ENCODE measurements at regions not wholly inside any gene's neighbourhood (a gene's known extent, or its start where the extent isn't known, plus 50 kb on each side); places are given as distances from the start of the nearest gene placed in this dataset.
"Not testable (repeated sequence)": the region's sequence is repeated elsewhere in the genome, so short reads cannot be mapped to it uniquely, and the experiment has no call there.

DNA sequence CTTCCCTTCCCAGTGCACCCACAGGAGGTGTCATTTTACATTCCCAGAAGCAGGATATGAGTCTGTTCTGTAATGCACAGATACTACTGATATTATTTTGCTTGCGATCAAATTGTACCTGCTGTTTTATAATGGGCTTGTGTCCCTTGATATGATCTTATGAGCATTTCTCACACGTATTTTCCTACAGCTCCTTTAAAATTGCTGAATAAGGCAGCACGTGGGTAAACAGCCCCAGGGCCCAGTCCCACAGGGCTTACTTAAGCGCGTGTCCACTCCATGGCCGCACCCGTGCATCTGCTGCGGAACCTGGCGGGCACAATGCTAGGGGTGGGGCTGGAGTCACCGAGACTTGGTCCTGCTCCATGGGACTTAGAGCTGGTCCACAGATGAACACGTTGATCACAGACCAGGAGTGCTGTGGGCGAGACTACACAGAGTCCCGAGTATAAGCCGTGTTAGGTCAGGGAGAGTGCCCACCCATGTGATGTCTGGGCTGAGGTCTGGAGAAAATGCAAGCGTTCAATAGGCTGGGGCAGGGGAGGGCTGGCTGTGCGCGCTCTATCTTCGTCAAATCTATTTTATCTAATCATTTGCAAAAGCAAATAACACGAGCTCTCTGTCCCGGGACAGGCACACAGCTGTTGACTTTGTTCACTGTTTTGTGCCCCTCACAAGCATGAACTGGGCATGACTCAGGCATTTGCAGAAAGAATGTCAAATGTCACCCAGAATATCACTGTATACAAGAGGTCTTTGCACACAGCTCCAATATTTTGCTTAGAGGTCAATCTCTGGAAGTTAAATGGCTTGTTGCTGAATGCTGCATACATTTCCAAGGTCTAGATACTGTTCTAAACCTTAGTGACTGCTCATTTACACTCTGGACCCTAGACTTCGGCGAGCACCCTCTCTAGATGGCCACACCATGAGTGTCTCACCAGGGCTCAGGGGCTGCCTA is 119.3 kb downstream of the CRYAA start:
- no peak for DNase-seq (ENCODE audit: low spot score)

- no peak for DNase-seq (ENCODE audit: low spot score)
Observed at GRCh38 chr21:43287111-43287760, 118.4 kb downstream of the CRYAA start.

DNA sequence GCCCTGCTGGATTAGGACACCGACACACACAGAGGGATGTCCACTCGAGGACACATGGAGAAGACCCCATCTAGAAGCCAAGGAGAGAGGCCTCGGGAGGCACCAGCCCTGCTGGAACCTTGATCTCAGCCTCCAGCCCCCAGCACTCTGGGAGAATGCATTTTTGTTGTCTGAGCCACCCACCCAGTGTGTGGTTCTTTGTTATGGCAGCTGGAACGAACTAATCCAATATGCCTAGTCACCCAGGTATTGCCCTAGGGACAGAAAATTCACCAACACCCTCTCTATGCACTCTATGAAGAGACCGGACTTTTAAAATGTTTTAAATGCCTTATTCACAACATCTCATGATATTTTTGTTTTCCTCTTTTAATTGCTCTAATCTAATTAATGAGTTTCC is 117.4 kb downstream of the CRYAA start:
- no peak for DNase-seq (ENCODE audit: low spot score)

GRCh38 chr21:43284700-43285099 is 115.9 kb downstream of the CRYAA start:
- DNase-seq (ENCODE audit: low spot score), result no peak

DNA sequence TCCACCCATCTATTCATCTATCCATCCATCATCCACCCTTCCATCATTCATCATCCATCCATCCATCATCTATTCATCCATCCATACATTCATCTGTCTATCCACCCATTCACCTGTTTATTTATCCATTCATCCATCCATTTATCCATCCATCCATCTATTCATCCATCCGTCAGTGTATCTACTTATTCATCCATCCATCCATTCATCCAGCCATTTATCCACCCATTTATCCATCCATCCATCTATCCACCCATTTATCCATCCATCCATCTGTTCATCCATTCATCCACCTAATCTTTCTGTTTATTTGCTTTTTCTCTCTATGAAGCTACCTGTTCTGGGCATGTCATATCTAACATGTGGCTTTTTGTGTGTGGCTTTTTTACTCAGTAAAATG is 115.4 kb downstream of the CRYAA start:
- no peak for DNase-seq (ENCODE audit: low spot score)

- not testable (repeated sequence) for DNase-seq (ENCODE audit: low spot score)
Observed at GRCh38 chr21:43283925-43284221, 115.1 kb downstream of the CRYAA start.

DNA sequence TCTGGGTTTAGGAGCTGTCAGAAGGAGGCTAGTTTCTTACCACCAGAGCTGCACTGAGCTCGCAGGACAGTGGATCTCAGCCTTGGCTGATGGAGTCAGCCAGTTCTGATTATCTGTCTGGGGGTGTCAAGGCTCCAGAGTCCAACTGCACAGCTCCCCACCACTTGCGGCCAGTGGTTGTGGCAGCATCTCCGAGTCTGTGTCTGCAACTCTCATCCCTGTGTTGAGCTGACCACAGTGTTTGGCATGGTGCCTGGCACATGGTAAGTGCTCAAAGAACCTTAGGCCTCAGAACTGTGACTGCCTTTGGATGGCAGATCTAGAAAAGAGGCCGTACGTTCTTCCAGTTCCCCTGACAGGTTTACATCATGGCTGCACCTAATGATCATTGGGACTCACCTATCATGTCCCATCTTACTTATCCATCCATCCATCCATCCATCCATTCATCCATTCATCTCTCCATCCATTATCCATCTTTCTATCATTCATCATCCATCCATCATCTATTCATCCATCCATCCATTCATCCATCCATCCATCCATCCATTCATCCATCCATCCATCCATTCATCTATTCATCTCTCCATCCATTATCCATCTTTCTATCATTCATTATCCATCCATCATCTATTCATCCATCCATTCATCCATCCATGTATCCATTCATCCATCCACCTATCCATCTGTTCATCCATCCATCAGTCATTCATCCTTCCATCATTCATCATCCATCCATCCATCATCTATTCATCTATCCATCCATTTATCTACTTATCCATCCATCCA is 114.5 kb downstream of the CRYAA start:
- DNase-seq (ENCODE audit: low spot score), result no peak

- DNase-seq (ENCODE audit: low spot score), result no peak
Observed at GRCh38 chr21:43282358-43283120, 113.7 kb downstream of the CRYAA start.

GRCh38 chr21:43281661-43282357 is 113.0 kb downstream of the CRYAA start:
- no peak for DNase-seq (ENCODE audit: low spot score)

DNA sequence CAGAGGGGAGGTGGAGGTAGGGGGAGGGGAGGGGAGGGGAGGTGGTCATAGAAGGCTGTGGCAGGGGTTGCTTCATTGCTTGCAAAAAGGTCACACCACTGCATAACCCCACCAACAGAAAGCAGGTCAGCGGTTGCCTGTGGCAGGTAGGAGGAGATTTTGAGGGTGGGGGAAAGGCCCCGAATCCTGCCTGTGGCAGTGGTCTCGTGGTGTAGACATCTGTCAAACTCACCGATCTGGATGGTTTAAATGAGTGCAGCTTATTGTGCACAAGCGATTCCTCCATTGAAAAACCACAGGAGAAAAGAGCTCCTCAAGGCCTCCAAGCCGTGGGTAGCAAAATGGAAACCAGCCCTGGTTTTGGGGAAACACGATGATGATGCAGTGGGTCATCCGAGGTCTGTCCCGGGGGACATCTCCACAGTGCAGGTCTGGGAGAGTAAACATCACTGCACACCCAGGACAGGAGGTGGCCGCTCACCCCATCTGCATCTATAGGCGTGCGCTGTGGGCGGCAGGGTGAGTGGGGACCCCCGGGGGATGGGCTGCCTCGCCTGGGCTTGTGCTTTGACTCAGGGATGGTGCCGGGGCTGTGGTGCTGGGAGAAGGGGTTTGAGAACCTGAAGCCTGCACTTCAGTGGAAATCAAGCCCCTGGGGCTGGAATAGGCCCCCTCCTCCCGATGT is 112.3 kb downstream of the CRYAA start:
- DNase-seq (ENCODE audit: low spot score), result no peak

- no peak for DNase-seq (ENCODE audit: low spot score)
Observed at GRCh38 chr21:43279578-43279894, 110.7 kb downstream of the CRYAA start.

DNA sequence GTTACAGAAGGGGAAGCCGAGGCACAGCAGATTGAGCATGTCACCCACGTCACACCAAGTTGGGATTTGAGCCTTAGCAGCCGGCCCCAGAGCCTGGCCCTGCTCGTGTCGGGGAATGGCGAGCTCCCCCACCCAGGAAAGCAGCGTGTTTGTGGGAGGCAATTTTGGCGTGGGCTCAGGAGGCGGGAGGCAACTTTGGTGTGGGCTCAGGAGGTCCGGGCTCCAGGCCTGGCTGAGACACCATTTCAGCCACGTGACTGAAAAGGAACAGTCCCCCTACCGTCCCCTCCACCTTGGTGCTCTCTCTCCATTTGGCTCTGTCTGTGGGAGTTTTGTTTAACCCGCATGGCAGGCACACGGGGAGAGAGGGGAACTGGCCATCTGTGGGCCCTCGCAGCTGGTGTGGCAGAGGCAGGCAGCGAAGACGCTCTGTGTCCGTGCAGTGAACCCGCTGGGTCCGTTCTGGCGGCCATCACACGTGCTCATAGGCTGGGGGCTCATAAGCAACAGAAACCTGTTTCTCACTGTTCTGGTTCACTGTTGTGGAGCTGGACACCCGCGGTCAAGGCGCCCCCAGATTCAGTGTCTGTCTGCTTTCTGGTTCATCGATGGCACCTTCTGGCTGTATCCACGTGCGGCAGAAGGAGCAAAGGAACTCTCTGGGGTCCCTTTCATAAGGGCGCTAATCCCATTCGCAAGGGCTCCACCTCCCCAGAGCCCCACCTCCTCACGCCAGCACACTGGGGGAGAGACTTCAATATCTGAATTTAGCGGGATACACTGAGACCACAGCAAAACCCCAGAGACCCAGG is 110.2 kb downstream of the CRYAA start:
- DNase-seq (ENCODE audit: low spot score), result no peak

DNA sequence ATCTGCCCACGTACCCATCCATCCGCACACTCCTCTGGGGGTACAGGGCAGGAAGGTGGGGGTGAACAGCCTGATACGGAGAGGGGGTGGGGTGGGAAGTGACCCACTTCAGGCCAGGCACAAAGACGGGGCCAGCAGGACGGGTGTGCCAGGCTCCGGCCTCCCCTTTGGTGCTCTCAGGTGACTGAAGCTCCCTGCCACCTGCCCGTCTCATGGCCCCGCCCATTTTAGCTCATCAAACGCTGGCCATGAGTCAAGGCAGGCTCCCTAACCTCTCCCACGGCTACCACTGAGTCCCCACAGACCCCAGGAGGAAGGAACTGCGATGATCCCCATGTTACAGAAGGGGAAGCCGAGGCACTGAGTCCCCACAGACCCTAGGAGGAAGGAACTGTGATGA is 109.6 kb downstream of the CRYAA start:
- DNase-seq (ENCODE audit: low spot score), result no peak

DNA sequence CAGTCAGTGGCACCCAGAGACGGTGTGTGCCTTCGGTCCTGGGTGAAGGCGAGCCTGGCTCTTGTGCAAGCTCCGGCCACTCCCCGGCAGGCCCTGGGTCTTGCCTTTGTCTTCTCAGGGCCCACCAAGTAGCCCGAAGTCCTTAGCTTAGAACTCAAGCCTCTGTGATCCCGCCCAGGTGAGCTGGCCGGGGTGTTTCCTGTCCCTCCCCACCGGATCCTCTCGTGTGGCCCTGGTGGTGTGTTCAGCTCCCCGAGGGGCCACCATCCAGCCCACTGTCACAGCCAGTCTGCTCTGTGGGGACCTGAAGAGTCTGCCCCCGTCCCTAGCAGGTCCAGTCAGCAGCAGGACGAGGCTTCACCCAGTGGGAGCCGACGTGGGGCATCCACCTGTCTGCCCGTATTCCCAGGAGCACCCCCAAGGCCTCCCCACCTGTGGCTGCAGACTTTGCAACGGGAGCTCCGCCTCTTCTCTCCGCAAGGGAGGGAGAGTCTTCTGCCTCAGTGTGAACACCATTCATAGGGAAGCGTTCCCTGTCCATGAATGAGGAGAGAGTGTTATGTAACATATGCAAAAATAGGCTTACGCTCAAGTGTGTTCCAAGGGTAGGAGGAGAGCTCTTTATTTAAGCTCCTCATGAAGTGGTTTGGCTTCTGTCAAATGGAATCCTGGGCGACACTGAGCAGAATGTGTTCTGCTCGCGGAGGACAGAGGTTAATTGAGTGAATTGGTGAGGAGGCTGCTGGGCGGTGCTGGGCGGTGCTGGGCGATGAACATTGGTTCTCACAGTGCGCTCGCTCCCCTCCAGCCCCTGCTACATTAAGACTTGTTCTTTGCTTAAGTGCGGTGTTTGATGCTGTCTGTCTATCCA is 108.9 kb downstream of the CRYAA start:
- DNase-seq (ENCODE audit: low spot score), result no peak

DNA sequence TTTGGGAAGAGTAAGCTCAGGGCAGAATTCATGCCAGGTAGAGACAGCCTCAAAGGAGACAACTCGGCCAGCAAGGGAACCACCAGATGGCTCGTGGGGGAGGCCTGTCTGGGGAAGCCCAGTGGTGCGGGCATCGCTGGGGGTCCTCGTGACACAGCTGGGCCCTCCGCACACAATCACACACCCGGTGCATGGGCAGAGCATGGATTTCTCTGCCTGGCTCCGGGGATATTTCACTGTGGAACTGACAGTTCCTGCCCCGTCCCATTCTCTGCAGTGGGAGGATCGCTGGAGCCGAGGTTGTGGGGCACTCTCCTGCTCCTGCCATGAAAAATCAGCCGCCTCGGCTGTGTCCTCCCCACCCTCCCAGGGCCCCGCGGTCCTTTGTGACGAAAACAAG is 108.0 kb downstream of the CRYAA start:
- DNase-seq (ENCODE audit: low spot score), result no peak

DNA sequence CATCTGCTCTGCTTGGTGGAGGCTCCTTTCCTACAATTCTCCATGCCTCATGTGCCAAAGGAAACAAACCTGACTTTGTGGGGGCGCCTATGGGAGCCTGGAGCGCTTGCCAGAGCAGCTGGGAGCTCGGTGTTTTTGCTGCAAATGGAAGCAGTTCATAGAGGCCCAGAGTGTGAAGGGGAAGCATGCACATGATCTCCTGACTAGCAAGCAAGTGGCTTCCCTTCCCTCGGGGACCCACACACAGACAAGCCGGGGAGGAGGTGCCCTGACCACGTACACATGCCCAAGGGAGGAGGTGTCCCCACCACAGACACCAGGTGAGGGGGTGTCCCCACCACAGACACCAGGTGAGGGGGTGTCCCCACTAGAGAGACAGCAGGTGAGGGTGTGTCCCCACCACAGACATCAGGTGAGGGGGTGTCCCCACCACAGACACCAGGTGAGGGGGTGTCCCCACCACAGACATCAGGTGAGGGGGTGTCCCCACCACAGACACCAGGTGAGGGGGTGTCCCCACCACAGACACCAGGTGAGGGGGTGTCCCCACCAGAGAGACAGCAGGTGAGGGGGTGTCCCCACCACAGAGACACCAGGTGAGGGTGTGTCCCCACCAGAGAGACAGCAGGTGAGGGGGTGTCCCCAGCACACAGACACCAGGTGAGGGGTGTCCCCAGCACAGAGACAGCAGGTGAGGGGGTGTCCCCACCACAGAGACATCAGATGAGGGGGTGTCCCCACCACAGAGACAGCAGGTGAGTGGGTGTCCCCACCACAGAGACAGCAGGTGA is 106.8 kb downstream of the CRYAA start:
- no peak for DNase-seq (ENCODE audit: low spot score)

- no peak for DNase-seq (ENCODE audit: low spot score)
Observed at GRCh38 chr21:43274946-43275310, 106.1 kb downstream of the CRYAA start.

All from ecto neural progenitor cell (in vitro differentiated cells).